ENCODE measurements at regions not wholly inside any gene's neighbourhood (a gene's known extent, or its start where the extent isn't known, plus 50 kb on each side); places are given as distances from the start of the nearest gene placed in this dataset.
"Not testable (repeated sequence)": the region's sequence is repeated elsewhere in the genome, so short reads cannot be mapped to it uniquely, and the experiment has no call there.

DNA sequence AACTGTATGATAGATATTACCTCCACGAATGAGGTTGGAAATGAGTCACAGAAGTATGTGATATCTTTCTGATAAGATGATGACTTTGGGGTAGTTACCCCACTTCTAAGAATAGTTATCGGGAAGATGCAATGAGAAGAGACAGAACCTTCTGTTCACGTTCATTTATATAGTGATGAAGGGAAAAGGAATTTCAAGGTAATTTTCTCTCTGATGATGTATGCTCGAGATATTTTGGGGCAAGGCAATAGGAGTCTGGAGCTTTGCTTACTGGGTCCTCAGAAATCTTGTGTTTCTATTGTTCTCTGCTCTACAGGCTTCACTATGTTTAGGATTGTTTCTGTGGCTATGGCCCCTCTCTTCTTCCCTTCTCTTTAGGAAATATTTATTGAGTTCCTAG lies 1389.6 kb downstream of the CDH8 start:
- TF ChIP-seq, protein P1, sequence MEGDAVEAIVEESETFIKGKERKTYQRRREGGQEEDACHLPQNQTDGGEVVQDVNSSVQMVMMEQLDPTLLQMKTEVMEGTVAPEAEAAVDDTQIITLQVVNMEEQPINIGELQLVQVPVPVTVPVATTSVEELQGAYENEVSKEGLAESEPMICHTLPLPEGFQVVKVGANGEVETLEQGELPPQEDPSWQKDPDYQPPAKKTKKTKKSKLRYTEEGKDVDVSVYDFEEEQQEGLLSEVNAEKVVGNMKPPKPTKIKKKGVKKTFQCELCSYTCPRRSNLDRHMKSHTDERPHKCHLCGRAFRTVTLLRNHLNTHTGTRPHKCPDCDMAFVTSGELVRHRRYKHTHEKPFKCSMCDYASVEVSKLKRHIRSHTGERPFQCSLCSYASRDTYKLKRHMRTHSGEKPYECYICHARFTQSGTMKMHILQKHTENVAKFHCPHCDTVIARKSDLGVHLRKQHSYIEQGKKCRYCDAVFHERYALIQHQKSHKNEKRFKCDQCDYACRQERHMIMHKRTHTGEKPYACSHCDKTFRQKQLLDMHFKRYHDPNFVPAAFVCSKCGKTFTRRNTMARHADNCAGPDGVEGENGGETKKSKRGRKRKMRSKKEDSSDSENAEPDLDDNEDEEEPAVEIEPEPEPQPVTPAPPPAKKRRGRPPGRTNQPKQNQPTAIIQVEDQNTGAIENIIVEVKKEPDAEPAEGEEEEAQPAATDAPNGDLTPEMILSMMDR (IDR thresholded peaks at IDR 0.05; ENCODE audit: borderline replicate concordance, insufficient read depth, low read depth, low read length), result no peak

GRCh38 chr16:60645541-60645940 lies 1390.7 kb downstream of the CDH8 start:
- H3K4me3 ChIP-seq (ENCODE audit: low read depth, low read length), result no peak overlapping the region
- TF ChIP-seq, protein P1 (IDR thresholded peaks at IDR 0.05; ENCODE audit: borderline replicate concordance, insufficient read depth, low read depth, low read length), result no peak

More for the DNA sequence above, 1389.6 kb downstream of the CDH8 start:
- H3K4me3 ChIP-seq (ENCODE audit: low read depth, low read length), result no peak overlapping the region

DNA sequence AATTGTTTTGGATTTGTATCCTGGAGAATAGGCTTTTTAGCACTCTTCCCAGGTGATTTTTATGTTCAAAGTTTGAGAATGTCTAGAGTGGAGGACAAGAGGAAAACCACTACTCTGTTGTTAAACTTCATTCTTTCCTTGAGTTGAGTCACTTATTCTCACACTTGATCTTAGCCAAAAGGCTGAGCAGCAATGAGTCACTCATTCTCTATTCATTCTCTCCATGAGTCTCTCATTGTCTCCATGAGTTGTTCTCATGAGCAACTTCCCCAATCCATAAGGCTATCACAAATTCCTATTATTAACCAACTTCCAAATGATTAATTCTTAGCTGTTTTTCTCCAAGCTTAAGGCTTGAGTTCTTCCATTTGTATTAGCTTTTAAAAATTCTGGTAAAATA lies 1393.3 kb downstream of the CDH8 start:
- TF ChIP-seq, protein P1 (IDR thresholded peaks at IDR 0.05; ENCODE audit: borderline replicate concordance, insufficient read depth, low read depth, low read length), result no peak
- H3K4me3 ChIP-seq (ENCODE audit: low read depth, low read length), result no peak overlapping the region

GRCh38 chr16:60641067-60641665 lies 1395.1 kb downstream of the CDH8 start:
- TF ChIP-seq, protein P1 (IDR thresholded peaks at IDR 0.05; ENCODE audit: borderline replicate concordance, insufficient read depth, low read depth, low read length), result no peak
- no peak overlapping the region for H3K4me3 ChIP-seq (ENCODE audit: low read depth, low read length)

DNA sequence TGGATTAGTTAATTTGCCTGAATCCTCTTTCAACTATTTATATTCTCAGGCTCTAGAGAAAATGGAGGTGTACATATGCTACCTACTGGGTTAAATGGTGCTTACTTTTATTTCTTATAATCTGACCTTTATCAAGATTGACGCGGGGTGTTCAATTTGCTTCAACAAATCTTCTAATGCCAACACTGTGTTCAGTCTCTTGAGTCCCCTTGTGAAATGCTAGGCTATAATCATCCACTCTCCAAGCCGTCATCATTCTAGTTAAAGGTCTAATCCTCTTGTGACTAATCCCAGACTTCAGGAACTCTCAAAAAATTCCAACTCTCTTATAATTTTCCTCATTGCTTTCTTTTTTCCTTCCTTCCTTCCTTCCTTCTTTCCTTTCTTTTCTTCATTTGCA lies 1396.2 kb downstream of the CDH8 start:
- H3K4me3 ChIP-seq (ENCODE audit: low read depth, low read length), result no peak overlapping the region
- TF ChIP-seq, protein P1 (IDR thresholded peaks at IDR 0.05; ENCODE audit: borderline replicate concordance, insufficient read depth, low read depth, low read length), result no peak

- not testable (repeated sequence) for H3K4me3 ChIP-seq (ENCODE audit: low read depth, low read length)
Observed at GRCh38 chr16:60636636-60637035, 1399.6 kb downstream of the CDH8 start.

DNA sequence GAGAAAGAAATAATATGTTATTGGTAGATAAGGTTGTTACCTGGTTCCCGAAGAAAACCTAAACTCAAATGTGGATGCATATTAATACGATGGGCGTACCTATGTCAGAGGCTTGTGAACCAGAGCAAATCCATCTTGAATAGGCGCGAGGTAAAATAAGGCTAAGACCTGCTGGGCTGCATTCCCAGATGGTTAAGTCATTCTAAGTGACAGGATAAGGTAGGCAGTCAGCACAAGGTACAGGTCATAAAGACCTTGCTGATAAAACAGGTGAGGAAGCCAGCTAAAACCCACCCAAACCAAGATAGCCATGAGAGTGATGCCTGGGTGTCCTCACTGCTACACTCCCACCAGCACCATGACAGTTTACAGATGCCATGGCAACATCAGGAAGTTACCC lies 1400.1 kb downstream of the CDH8 start:
- H3K4me3 ChIP-seq (ENCODE audit: low read depth, low read length), result no peak overlapping the region
- TF ChIP-seq, protein P1 (IDR thresholded peaks at IDR 0.05; ENCODE audit: borderline replicate concordance, insufficient read depth, low read depth, low read length), result no peak

DNA sequence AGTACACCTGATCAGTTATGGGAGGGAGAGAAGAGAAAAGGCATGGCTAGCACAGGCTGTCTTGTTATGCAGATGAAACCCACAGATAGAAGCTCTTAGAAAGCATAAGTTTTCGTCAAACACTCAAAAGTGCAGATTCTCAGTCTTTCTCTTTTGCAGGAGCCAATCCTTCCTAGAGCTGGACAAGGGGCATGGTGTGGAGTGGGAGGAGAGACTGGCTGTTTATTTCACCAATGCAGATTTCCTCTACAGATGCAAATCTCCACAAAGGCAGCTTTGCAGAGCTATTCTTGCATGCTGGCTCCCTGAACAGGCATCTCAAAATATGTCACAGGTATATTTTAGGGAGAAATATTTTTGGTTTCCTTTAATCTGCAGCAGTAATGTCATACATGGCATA lies 1400.7 kb downstream of the CDH8 start:
- TF ChIP-seq, protein P1 (IDR thresholded peaks at IDR 0.05; ENCODE audit: borderline replicate concordance, insufficient read depth, low read depth, low read length), result no peak

More for the DNA sequence above, 1400.7 kb downstream of the CDH8 start:
- no peak overlapping the region for H3K4me3 ChIP-seq (ENCODE audit: low read depth, low read length)
